ENCODE measurements at regions not wholly inside any gene's neighbourhood (a gene's known extent, or its start where the extent isn't known, plus 50 kb on each side); places are given as distances from the start of the nearest gene placed in this dataset.

DNA sequence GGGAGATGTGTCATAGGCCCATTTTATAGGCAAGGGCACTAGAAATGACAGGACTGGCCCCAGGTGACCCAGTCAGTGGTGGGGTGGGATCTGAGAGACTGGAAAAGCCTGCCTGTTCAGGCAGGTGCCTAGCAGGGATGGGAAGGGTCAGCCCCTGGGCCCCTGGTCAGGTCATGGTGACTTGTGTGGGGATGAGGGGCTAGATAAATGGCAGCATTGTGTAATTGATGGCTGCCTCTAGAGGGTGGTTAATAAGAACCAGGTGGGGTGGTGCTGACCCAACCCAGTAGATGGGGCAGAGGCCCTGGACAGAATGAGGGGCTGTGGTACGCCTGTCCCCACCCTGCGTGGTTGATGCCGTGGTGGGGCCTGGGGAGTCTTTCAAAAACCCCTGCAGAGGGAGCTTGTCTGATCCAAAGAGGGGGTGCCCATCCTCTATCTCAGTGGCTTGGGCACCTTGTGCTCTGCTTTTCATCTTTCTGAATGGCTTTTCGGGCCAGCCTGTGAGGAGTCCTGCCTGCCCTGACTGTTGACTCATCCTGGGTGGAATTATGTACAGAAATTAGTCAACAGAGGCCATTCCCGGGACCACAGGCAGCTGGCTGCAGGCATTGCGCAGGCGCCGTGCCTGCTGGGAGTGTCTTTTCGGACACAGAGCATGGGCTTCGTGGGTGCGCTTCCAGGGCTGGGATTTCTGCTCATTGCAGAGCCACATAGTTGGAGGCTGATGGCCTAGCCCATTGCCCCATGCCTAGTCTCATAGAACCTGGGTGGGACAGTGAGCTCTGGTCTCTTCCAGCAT, 93.6 kb upstream of the PITX1 start:
- H3K4me1 ChIP-seq (ENCODE audit: insufficient read depth, poor library complexity, severe bottlenecking) = peaks cover 25% of the 10 kb centered on the region
- TF ChIP-seq CTCF (IDR thresholded peaks at IDR 0.05; ENCODE audit: poor library complexity, severe bottlenecking) = no peak
- no peaks in the 10 kb centered on the region for H3K36me3 ChIP-seq (ENCODE audit: low read depth)
- peak overlapping the region; percentile 55 for H3K27ac ChIP-seq (ENCODE audit: poor library complexity, severe bottlenecking)
- ATAC-seq (ENCODE audit: low read depth) (peak; percentile 95), DNase-seq (ENCODE audit: low spot score) (peak; percentile 96)
- no peaks in the 10 kb centered on the region for H3K27me3 ChIP-seq (ENCODE audit: insufficient read depth, poor library complexity, severe bottlenecking)
- no peaks in the 10 kb centered on the region for H3K9me3 ChIP-seq (ENCODE audit: severe bottlenecking)
- H3K4me3 ChIP-seq (ENCODE audit: severe bottlenecking) = no peak overlapping the region

DNA sequence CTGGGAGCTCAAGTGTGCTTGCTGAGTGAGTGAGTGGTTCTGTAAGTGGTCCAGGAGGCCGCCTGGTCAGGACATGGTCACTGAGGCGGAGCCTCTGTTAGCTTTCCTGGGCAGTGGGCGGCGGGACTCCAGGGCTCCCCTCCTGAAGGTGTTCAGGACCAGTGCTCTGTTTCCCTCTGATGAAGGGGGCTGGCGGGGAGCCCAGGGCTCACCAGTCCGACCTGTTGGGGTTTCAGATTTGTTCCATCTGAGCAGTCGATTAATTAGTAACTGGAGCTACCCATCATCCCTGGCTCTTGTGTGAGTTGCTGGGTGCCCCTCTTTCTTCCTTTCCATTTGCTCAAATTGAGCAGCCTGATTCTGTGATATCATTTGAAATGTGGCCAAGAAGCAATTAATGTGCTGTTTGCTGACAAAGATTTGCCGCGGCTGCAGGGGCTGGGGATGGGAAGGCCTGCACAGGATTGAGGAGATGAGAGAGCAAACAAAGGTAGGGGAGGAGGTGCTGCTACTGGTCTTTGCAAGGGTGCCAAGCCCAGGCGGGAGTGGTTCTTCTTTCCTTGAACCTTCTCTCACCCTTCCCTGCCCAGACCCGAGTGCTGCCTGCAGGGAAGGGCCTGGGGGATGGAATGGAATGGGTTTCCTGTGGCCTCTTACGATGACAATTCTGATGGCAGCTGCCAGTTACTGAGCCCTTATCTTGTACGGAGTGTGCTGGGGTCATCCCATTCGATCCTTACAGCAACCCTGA, 92.8 kb upstream of the PITX1 start:
- ATAC-seq (ENCODE audit: low read depth) (peak; percentile 4; the same call in 2 of the 3 replicates), DNase-seq (ENCODE audit: low spot score) (peak; percentile 59)
- H3K27ac ChIP-seq (ENCODE audit: poor library complexity, severe bottlenecking) = peak overlapping the region; percentile 55
- H3K27me3 ChIP-seq (ENCODE audit: insufficient read depth, poor library complexity, severe bottlenecking) = no peaks in the 10 kb centered on the region
- H3K36me3 ChIP-seq (ENCODE audit: low read depth) = no peaks in the 10 kb centered on the region
- no peak for TF ChIP-seq CTCF (IDR thresholded peaks at IDR 0.05; ENCODE audit: poor library complexity, severe bottlenecking)
- H3K4me1 ChIP-seq (ENCODE audit: insufficient read depth, poor library complexity, severe bottlenecking) = peaks cover 25% of the 10 kb centered on the region
- H3K4me3 ChIP-seq (ENCODE audit: severe bottlenecking) = no peak overlapping the region
- H3K9me3 ChIP-seq (ENCODE audit: severe bottlenecking) = no peaks in the 10 kb centered on the region

DNA sequence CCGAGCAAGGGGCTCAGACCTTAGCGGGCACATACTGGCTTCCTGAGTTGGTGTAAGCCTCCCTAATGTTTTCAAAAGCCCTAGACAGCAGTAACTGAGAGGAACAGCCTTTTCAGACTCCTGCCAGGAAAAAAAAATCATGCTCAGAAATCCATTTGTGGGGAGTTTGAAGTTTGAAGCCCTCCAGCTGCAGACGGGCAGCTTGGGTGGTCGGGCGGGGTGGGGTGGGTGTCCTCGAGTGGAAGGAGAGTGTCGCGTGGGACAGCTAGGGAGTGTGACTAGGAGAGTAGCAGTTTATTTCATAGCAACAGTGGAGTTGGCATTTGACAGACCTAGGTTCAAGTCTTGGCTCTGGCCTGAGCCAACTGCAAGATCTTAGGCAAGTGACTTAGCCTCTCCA, 90.7 kb upstream of the PITX1 start:
- ATAC-seq (ENCODE audit: low read depth) (no peak), DNase-seq (ENCODE audit: low spot score) (no peak)
- H3K27me3 ChIP-seq (ENCODE audit: insufficient read depth, poor library complexity, severe bottlenecking) = no peaks in the 10 kb centered on the region
- no peak for TF ChIP-seq CTCF (IDR thresholded peaks at IDR 0.05; ENCODE audit: poor library complexity, severe bottlenecking)
- H3K9me3 ChIP-seq (ENCODE audit: severe bottlenecking) = no peaks in the 10 kb centered on the region
- no peak overlapping the region for H3K27ac ChIP-seq (ENCODE audit: poor library complexity, severe bottlenecking)
- peaks cover 25% of the 10 kb centered on the region for H3K4me1 ChIP-seq (ENCODE audit: insufficient read depth, poor library complexity, severe bottlenecking)
- no peak overlapping the region for H3K4me3 ChIP-seq (ENCODE audit: severe bottlenecking)
- H3K36me3 ChIP-seq (ENCODE audit: low read depth) = no peaks in the 10 kb centered on the region

DNA sequence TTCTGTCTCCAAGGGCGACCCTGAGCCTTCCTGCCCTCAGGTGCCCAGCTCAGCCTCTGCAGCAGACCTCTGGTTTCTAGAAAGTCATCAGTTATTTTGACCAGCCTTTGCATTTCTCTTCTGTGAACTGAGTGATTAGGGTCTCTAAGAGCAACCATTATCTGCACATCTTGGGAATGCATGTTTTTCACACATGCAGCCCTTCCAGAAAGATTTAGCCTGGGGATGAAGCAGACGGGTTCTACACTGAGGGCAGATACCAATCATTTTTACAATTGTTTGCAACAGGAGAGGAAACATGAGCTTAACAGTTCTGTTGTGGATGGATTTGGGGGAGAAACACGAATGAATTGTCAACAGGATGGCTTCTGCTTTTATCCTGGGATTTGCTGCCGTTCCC, 90.1 kb upstream of the PITX1 start:
- ATAC-seq (ENCODE audit: low read depth) = no peak
- Histone ChIP-seq H3K4me1 (ENCODE audit: insufficient read depth, poor library complexity, severe bottlenecking) (peaks cover 23% of the 10 kb centered on the region), H3K27ac (ENCODE audit: poor library complexity, severe bottlenecking) (no peak overlapping the region), H3K36me3 (ENCODE audit: low read depth) (no peaks in the 10 kb centered on the region), H3K4me3 (ENCODE audit: severe bottlenecking) (no peak overlapping the region), H3K27me3 (ENCODE audit: insufficient read depth, poor library complexity, severe bottlenecking) (no peaks in the 10 kb centered on the region), H3K9me3 (ENCODE audit: severe bottlenecking) (no peaks in the 10 kb centered on the region)
- DNase-seq (ENCODE audit: low spot score) = no peak
- TF ChIP-seq CTCF (IDR thresholded peaks at IDR 0.05; ENCODE audit: poor library complexity, severe bottlenecking) = no peak

All from RWPE2 (cell line).